DMS53 treated with DMSO at 0.1 percent for 48 hours (cell line): ENCODE measurements at regions not wholly inside any gene's neighbourhood (a gene's known extent, or its start where the extent isn't known, plus 50 kb on each side); places are given as distances from the start of the nearest gene placed in this dataset.
"Not testable (repeated sequence)": the region's sequence is repeated elsewhere in the genome, so short reads cannot be mapped to it uniquely, and the experiment has no call there.

Source experiments
- DNase-seq: peaks from one replicate; lab custom pipeline; 2025; ENCODE audit not compliant: unreplicated experiment; lab: John Stamatoyannopoulos, UW

DNA sequence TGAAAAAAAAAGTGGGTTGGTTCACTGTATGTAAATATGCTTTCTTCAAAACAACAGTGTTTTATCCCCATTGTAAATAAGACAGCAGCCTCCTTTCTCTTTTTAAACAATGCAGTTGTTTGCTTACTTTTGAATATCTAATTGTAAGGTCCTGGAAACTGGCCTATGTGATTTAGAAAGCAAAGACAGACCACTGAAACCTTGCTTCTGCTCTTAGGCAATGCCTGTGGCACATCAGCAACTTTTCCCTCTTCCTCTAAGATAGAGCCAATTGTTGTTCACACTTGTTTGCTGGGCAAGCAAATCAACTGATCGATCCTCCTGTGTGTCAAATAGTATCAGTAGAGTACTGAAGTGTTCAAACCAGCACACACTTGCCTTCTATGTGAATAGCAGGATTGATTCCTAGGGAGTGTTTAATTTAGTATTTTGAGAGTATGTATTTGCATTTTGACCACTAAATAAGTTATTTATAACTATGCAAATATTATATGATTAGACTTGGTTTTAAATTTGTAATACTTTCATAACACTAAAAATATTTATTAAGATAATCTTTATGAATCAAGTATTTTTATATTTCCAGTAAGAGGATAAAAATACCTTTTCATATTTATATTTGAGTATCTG, 55.4 kb upstream of the GRPR start:
- no peak for DNase-seq

DNA sequence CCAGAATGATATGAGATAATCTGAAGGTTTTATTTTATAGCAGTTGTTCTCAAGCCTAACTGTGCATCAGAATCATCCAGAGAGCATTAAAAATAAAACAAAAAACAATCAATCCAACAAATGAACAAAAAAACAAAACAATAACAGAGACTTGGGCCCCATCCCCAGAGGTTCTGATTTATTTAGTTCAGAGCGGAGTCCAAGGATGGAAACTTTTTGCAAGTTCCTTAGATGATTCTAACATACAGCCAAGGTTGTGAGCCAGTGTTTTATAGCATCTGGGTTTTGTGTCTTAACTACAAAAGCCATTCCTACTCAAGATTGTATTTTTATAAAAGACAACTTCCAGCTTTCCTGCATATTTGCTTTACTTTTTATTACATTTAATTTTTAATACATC, 59.4 kb upstream of the GRPR start:
- no peak for DNase-seq

DNA sequence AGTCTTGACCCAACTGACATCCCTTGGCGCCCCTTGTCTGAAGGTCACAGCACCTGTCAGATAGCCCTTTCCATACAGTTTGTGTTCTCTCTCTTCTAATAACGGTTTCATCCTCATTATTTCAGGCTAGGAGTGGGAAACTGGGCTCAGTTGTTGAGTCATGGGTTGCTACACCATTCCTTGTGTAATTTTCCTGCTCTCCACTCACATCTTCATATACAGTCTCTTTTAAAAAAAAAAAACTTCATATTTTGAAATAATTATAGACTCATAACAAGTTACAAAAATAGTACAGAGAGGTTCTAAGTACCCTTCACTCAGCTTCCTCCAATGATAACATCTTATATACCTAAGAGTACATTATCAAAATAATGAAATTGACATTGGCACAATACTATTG, 60.2 kb upstream of the GRPR start:
- DNase-seq, result no peak

DNA sequence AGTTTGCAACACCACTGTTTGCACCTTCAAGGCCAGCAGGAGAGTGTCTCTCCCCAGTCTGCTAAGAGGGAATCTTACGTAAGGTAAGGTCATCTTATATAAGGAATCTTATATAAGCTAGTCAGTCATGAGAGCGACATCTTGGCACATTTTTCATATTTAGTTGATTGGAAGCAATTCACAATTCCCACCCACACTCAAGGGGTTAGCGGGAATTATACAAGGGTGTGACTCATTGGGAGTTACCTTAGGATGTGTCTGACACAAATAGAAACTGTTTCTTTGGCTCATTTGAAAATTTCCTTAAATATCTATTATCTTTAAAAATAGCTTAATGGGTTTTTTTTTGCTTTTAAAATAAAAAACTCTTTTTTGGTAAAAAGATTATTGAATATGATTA, 62.1 kb upstream of the GRPR start:
- DNase-seq, result no peak

DNA sequence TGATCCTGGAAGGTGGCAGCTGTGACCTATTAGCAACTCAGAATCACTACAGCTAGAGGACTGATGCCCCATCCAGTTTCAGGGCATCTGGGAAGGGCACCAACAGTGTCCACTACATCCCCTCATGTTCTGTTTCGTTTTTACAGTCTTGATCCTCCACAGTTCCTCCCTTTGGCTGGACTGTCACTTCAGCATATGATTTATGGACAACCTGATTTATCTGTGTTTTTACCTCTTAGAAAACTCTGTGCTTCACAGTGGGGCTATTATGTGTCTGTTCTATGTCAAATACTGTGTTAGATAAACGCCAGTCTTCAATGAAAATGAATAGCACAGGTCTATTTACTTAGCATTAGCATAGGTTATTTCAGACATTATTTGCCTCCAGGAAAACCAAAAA, 63.1 kb upstream of the GRPR start:
- DNase-seq, result no peak

DNA sequence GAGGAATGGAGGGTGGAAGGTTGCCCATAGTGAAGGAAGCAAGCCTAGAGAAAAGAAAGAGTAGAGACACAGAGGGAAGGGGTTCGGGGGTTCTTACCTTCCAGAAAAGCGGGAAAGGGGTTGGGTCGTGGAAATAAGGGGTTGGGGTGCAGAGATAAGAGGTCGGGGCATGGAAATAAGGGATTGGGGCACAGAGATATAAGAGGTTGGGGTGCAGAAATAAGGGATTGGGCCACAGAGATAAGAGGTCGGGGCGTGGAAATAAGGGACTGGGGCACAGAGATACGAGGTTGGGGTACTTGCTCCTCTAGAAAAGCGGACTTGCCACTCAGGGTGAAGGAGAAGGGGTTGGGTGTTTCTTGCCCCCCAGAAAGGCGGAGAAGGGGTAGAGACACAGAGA, 74.2 kb upstream of the GRPR start:
- not testable (repeated sequence) for DNase-seq

DNA sequence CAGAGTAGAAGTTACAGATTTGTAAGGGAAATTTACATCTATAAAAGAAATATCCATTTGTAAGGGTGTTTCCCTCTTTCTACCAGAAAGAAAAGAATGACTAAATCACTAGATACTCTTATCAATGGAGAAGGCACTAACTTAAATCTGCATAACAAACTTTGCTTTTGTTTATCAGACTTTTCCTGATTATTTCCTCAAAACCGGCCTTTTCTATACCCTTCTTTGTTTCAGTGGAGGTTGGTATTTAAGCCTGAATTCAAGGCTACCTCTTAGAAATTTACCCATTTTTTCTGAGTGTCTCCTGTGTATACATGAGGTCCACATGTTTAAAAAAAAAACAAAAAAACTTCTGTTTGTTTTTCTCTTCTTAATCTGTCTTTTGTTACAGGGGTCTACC, 80.4 kb upstream of the GRPR start:
- no peak for DNase-seq

DNA sequence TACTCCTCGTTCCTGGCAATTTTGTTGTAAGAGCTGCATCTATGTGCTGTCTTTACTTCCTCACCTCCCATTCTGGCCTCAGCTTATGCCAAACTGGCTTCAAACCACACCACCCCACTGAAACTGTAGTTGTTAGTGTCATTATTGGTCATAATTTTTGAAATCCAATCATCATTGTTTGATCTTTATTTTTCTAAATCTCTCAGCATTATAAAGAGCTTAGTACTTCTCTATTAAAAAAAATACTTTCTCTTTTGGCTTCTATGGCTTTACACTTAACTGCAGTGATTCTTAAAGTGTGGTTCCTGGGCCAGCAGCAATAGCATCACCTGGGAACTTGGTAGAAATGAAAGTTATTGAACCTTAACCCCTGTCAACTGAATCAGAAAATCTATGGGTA, 83.5 kb upstream of the GRPR start:
- no peak for DNase-seq

DNA sequence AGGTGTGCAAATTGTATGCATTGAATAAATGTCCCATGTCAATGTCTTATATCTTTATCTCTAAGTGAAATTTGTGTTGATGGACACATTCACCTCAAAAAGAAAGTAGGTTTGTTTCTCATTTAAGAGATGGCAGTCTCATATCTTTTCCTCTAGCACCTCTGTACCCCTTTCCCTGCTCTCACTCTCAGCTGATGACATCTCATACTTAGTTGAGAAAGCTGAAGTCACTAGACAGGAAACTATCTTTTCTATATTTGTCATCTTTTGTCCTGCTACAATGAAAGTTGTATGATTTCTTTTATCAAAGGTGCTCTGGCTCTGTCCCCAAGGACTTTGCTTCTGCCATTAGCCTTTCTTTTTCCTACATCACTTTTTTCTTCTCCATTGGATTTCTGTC, 84.0 kb upstream of the GRPR start:
- no peak for DNase-seq

DNA sequence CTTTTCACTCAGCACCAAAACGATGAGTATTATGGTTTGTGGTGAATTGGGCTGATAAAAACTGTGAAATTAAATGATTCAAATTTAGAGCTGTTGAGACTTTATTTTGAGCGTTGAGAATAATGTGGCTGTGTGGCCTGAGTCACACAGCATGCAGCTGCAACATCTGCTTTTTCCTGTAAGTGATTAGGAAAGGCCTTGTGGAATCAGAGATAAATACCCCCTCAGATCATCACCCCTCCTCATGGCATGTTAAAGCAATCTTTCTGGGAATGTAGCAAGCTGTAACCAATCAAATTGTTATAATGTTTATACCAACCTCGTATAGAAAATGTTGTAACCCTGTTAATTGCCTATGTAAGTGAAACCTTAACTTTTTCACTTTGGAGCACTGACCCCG, 90.0 kb upstream of the GRPR start:
- DNase-seq, result no peak

DNA sequence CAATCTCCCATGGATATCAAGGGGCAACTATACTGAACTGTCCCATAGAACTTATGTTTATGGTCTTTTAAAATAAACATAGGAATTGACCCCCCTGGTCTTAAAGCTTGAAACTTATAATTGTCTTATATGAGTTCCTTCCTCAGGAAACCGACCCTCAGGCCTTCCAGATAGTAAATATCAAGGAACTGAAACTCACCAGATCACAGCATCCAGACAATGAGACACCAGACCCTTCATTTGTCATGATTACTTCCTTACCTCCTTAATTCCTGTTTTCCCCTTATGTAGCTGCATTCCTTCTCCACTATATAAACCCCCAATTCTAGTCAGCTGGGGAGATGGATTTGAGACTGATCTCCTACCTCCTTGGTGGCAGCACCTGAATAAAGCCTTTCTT, 94.8 kb upstream of the GRPR start:
- DNase-seq, result no peak

DNA sequence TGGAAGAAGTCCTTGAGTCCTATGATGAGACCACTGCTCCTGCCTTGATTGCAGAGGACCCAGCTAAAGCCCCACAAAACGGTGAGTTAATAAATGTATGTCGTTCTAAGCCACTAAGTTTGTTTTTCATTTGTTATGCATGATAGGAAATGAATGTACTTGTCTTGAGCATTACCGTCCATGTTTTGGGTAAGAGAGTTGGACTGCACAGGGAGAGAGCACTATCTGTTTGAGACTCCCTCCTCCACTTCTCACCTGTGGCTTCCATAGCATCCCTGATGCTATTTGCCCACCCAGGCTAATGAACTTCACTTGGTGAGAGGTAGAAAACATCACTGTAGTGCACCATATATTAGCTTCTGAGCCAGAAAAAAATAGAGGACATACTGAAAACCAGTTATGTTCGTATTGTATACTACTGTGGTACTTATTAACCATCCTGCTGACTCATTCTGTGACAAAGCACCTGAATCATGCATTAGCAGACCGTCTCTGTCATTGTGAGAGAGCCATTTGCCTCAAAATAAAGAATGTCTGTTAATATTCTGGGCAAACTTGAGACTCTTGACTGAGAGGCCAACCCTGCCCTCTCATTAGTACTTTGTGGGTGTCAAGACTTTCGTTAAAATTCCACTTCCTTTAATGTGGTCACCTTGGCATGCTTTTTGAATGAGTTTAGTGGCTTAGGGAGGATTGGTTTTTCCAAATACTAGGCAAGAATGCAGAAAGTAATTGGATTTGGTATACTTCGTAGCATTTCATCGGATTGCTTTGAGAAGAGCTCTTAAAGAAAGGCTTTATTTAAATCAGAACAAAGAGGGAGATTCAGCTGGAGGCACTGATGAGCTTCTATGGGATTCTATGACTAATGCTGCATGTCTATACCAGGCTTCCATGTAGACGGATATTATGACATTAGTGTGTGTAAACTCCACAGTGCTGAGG, 99.3 kb upstream of the GRPR start:
- DNase-seq, result peak; percentile 63

DNA sequence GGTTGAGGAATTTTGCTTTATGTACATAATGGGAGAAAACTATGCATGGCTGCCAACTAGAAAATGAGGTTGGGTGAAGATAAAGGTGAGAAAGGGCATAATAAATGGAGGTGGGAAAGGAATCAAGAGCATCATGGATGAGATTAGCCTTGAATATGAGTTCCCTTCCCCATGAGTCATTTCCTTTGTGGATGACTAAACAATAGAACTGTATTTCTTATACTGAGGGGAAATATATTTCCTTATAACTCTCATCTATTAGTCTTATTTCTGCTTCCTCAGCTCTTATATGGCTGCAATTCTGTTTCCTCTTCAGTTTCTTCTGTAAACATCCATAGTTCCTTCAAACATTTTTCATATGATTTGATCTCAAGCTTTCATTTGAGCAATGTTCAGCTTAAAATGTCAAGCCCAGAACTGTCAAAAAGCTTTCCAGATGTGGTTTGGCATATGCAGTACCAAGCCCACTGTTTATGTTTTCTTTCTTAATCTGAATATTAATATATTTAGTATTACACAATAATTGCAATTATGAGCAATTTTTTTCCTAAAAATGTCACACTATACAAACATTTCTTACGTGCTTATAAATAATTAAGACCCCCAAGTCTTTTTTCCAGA, 100.7 kb upstream of the GRPR start:
- peak; percentile 26 for DNase-seq

DNA sequence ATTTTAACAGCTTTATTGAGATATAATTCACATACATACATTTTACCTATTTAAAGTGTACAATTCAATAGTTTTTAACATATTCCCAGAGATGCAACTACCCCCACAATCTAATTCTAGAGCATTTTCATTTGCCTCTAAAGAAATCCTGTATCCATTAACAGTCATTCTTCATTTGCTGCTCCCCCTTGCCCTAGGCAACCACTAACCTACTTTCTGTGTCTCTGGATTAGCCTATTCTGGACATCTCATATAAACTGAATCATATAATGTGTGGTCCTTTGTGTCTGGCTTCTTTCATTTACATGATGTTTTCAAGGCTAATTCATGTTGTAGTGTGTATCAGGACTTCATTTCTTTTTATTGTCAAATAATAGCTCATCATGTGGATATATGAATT, 105.1 kb upstream of the GRPR start:
- DNase-seq, result no peak

DNA sequence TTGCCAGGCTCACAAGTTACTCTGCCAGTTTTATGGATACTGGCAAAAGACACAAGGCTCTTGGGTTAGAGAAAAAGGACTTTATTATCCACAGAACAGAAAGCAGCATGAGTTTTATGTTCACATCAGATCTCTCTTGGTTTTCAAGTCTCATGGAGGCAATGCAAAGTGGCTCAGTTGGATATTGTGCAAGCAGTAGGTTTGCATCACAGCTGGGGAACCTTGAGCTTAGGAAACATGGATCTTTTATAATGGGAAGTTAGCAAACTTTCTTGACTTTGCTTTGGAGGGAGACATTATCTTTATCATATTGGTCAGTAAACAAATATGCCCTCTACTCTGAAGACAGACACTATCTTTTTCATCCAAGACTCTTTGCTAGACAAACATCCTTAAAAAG, 109.2 kb upstream of the GRPR start:
- DNase-seq, result no peak

DNA sequence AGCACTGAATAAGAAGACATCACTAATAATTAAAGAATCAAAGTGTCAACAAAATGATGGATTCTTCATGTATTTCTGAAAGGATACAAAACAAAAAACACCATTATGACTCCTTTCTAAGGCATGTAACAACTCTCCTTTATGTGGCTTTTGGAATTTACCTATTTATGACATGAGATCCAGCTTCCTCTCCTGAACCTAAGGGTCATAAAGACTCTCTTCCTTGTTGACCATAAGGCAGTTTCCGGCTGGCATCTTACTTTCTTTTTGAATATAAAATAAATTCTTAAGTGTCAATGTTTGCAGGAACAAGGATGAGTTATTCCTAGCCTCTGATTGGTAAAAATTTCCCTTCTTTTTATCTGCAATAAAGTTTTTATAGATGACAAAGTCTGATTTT, 111.1 kb upstream of the GRPR start:
- DNase-seq, result no peak

DNA sequence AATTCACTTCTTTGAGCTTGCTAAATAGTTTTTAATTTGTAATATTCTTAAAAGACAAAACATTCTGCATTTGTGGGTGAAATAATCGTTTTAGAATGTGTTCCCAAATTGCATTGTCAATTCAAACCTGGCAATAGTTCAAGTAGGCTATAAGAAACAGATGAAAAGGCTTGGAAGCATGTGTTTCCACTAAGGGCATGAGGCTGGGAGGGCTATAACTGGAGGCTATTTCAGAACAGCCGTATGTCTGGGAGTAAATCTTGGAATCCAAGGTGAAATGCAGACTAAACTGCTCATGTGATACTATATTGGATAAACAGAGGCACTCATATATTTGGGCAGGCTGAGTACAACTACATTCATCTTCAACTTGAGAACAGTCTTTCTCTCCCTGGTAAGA, 117.4 kb upstream of the GRPR start:
- no peak for DNase-seq

DNA sequence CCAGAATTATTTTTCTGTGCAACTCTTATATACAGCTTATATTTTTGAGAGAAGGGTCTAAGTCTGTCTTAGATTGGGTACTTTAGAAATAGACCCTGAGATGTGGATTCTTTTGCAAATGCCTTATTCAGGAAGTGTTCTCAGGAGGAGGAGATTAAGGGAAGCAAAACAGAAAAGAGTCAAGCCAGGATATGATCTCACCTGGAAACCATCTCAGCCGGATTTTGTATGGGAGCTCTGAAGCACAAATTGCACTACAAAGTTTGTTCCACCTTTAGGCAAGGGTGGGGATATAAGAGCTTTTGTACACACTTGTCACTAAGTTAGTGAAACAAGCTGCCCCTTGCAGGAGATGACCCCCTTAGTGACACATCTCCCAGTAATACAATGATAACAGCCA, 121.2 kb upstream of the GRPR start:
- no peak for DNase-seq

DNA sequence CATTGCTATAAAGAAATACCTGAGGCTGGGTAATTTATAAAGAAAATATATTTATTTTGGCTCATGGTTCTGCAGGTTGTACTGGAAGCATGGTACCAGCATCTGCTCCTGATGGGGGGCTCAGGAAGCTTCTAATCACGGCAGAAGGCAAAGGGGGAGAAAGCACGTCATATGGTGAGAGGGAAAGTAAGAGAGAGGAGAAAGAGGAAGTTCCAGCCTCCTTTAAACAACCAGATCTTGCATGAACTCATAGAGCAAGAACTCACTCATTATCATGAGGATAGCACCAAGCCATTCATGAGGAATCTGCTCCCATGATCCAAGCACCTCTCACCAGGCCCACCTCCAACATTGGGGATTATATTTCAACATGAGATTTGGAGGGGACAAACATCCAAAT, 125.0 kb upstream of the GRPR start:
- DNase-seq, result no peak

DNA sequence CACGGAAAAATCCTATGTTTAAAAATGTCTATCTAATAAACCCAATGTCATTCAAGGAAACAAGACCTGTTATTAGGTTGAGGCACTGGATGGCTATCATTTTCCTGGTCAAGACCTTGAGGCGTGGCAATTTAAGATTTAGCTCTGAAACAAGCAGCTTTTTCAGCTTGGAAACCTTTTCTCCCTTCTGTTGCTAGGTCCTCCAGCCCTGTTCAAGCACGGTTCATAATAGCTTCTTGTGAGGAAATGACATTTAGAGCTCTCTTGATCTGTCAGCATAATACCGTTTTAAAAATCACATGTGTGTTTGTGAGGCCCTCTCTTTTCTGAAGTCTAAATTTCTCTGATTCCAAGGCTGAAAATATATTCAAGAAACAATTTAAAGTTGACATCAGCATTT, 133.6 kb upstream of the GRPR start:
- no peak for DNase-seq

DNA sequence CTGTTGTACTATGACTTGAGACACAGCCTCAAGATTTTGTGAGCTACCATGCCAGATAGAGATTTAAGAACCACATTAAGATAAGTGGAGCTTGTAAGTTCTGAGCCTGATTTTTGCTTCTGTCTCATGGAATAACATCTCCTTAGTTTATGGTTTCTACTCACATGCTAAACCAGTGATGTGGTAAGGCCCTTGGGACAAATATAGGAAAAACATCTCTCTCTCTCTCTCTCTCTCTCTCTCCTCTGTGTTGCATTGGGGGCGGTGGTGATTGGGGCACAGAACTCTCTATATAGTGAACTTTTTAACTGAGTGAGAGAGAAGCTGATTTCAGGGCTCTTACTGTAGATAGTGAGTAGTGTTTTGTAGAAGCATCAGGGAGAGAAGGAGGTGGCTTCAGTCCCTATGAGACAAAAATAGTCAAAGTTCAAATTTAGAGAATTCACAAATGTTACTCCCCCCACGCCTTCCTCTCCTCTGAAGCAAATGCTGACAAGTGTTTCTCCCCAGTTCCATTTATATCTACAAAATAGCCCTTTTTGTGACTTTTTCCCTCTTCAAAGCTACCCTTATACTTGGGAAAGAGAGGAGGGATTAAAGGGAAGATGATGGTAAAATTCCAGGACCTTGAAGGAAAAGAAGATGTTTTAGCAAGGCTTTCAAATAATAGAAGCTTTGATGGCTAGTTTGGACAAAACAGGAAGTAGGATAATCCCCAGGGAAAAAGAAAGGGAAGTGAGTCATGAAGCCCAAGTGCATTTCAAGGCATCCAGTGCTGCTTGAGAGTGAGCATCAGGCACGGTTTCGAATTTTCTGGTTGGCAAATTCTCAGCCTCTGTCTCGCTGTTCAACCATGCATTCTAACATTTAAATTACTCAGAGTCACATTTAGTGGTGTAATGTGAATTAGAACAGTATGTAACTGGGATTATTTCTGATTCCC, 134.3 kb upstream of the AP1S2 start:
- DNase-seq, result no peak
